ENCODE measurements at regions not wholly inside any gene's neighbourhood (a gene's known extent, or its start where the extent isn't known, plus 50 kb on each side); places are given as distances from the start of the nearest gene placed in this dataset.
A peak's percentile ranks its signal among the peaks of the same experiment; 100 is the strongest.

DNA sequence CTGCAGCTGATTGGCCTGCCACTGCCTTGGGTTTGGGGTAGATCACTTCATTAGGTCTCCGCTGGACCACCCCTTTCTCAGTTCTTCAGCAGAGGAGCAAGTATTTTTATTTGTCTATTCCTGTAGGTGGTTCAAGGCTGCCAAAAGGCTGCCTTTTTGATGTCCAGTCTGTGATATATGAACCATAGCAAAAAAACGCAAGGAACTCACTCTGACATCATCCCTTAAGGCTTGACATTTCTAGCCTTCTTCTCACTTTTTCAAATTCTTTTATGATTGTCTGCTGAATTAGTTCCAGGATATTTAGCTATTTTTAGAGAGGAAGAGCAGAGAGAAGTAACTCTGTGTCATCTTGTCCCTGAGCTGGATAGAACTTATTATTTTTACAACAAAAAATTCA, 269.2 kb downstream of the BAMBI start:
- DNase-seq (ENCODE audit: extremely low spot score, insufficient read length, low read depth) (no peak), FAIRE-seq (no peak)

DNA sequence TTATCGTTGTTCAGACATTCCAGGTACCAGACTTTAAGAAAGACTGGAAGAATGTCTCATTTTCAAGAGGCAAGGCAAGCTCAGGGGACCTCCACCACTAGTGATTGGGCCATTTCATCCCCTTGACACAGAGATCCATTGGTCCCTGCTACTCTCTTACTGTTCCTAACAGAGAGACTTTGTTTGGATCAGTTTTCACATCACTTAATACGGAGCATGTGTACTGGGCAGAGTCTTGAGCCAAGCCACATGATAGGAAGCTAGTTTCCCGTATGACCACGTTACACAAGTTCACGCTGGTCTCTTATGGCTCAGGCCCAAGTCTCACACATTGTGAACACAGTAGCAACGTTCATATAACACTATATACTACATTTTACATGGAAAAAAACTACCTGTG, 269.9 kb downstream of the BAMBI start:
- no peak for DNase-seq (ENCODE audit: extremely low spot score, insufficient read length, low read depth)
- FAIRE-seq, result no peak

GRCh38 chr10:28948046-28948445, 270.7 kb downstream of the BAMBI start:
- no peak for FAIRE-seq
- DNase-seq (ENCODE audit: extremely low spot score, insufficient read length, low read depth), result no peak

GRCh38 chr10:28949005-28950004, 272.0 kb downstream of the BAMBI start:
- FAIRE-seq (peak; percentile 68), DNase-seq (ENCODE audit: extremely low spot score, insufficient read length, low read depth) (no peak)

- DNase-seq (ENCODE audit: extremely low spot score, insufficient read length, low read depth) (no peak), FAIRE-seq (peak; percentile 54)
Observed at GRCh38 chr10:28951484-28951883, 274.2 kb downstream of the BAMBI start.

DNA sequence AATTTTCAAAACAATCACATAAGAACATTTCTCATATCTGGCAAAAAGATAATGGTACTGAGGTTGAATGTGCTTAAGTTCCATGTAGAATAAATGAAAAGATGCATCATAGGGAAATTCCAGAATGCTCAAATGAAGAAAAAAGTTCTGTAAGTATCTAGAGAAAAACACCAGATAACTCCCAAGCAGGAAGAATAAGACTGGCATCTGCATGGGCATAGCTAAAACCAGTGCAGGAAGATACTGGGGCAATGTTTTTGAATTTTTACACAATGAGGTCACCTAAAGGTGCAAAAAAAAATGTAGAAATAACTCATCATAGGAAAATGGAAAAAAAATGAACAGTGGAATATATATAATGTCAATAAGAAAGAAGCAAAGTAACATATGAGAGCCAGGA, 275.2 kb downstream of the BAMBI start:
- FAIRE-seq (no peak), DNase-seq (ENCODE audit: extremely low spot score, insufficient read length, low read depth) (no peak)

DNA sequence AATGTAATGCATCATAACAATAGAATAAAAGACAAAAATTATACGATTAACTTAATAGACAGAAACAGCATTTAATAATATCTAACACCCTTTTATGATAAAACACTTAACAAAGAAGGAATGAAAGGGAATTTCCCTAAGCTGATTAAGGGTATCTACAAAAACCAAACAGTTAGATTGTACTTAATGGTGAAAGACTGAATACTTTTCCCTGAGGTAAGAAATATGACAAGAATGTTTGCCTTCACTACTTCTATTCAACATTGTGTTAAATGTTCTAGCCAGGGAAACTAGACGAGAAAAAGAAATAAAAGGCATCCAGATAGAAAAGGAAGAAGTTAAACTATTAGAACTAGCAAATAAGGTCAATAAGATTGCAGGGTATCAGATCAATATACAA, 276.9 kb downstream of the BAMBI start:
- FAIRE-seq, result no peak

DNA sequence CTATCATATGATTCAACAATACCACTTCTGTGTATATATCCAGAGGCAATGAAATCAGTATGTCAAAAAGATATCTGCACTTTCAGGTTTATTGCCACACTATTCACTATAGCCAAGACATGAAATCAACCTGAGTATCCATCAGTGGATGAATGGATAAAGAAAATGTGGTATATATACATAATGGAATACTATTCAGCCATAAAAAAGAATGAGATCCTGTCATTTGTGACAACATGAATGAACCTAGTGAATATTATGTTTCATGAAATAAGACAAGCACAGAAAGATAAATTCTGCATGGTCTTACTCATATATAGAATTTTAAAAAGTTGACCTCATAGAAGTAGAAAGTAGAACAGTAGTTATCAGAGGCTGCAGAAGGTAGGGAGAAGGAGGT, 281.1 kb downstream of the BAMBI start:
- no peak for DNase-seq (ENCODE audit: extremely low spot score, insufficient read length, low read depth)
- FAIRE-seq, result no peak

More for the DNA sequence above, 276.9 kb downstream of the BAMBI start:
- DNase-seq (ENCODE audit: extremely low spot score, insufficient read length, low read depth), result no peak

- FAIRE-seq (no peak), DNase-seq (ENCODE audit: extremely low spot score, insufficient read length, low read depth) (no peak)
Observed at GRCh38 chr10:28959850-28960501, 282.7 kb downstream of the BAMBI start.

GRCh38 chr10:28962768-28963167, 285.4 kb downstream of the BAMBI start:
- DNase-seq (ENCODE audit: extremely low spot score, insufficient read length, low read depth) (no peak), FAIRE-seq (no peak)

GRCh38 chr10:28963539-28964221, 286.4 kb downstream of the BAMBI start:
- no peak for DNase-seq (ENCODE audit: extremely low spot score, insufficient read length, low read depth)
- no peak for FAIRE-seq

DNA sequence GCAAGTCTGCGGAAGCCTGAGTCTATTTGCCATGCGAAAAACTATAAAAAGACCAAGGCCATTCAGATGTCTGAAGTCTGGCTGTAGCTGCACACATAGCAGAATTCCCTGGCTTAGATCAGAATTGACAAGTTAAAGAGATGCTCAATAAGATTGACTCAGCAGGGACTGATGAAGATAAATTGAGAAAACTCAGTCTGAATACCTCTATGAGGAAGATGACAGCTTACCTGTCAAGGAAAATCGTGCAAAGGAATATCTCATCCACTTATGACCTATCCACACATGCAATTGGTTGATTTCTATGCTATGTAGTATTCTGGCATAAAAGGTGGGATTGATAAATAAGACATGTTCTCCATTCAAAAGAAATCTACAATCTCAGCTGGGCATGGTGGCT, 288.6 kb downstream of the BAMBI start:
- DNase-seq (ENCODE audit: extremely low spot score, insufficient read length, low read depth) (no peak), FAIRE-seq (no peak)

- FAIRE-seq, result no peak
- no peak for DNase-seq (ENCODE audit: extremely low spot score, insufficient read length, low read depth)
Observed at GRCh38 chr10:28967031-28967430, 289.7 kb downstream of the BAMBI start.

GRCh38 chr10:28969413-28969812, 292.1 kb downstream of the BAMBI start:
- DNase-seq (ENCODE audit: extremely low spot score, insufficient read length, low read depth) (no peak), FAIRE-seq (no peak)

DNA sequence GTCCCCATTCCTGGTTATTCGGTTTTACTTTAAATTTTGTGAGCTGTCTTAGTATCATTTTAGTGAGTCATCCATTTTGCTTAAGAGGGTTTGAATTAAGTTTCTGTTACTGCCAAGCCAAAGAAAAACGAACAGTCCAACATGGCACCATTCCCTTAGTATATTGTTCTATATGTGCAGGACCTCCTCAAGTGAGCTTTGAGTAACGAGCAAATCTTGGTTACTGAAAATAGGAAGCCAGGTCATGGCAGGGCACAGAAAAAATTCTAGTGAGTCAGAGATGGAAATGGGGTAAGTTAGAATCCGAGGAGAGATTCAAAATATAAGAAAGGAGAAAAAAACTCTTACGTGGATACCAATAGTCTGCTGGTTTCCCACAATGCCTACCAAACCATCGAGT, 292.9 kb downstream of the BAMBI start:
- no peak for FAIRE-seq
- no peak for DNase-seq (ENCODE audit: extremely low spot score, insufficient read length, low read depth)

- no peak for FAIRE-seq
- no peak for DNase-seq (ENCODE audit: extremely low spot score, insufficient read length, low read depth)
Observed at GRCh38 chr10:28971255-28971654, 293.9 kb downstream of the BAMBI start.

GRCh38 chr10:28971764-28972163, 294.4 kb downstream of the BAMBI start:
- DNase-seq (ENCODE audit: extremely low spot score, insufficient read length, low read depth), result no peak
- no peak for FAIRE-seq

DNA sequence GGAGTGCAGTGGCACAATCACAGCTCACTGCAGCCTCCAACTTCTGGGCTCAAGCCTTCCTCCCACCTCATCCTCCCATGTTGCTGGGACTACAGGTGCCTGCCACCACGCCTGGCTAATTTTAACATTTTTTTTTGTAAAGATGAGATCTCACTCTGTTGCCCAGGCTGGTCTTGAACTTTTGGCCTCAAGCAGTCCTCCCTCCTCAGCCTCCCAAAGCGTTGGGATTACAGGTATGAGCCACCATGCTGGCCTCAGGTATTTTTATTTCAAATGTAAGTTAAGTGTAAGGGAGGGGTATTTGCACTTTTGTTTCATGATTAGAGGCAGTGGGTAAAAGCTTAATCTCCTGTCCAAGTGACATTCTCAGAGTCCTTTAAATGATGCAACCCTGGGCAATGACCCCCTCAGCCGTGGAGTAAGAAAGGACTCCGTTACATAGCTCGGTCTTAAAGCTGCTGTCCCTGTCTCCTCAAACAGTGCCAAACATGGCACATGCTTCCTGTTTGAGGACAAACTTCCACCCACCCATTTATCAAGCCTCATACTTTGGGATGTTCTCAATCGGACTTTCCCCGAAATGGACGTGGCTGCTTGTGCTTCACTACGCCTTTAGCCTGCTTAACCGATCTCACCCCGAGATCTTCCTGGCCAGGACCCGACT, 296.1 kb downstream of the BAMBI start:
- no peak for DNase-seq (ENCODE audit: extremely low spot score, insufficient read length, low read depth)
- no peak for FAIRE-seq

- no peak for FAIRE-seq
- no peak for DNase-seq (ENCODE audit: extremely low spot score, insufficient read length, low read depth)
Observed at GRCh38 chr10:28975891-28976531, 298.7 kb downstream of the BAMBI start.

GRCh38 chr10:28977518-28977917, 300.2 kb downstream of the BAMBI start:
- no peak for DNase-seq (ENCODE audit: extremely low spot score, insufficient read length, low read depth)
- peak; percentile 33 for FAIRE-seq
